NCI-H2171 (cell line): ENCODE measurements at regions not wholly inside any gene's neighbourhood (a gene's known extent, or its start where the extent isn't known, plus 50 kb on each side); places are given as distances from the start of the nearest gene placed in this dataset.

ENCODE experiments used
- DNase-seq: peaks from one replicate; lab custom pipeline; 2025; lab: John Stamatoyannopoulos, UW

DNA sequence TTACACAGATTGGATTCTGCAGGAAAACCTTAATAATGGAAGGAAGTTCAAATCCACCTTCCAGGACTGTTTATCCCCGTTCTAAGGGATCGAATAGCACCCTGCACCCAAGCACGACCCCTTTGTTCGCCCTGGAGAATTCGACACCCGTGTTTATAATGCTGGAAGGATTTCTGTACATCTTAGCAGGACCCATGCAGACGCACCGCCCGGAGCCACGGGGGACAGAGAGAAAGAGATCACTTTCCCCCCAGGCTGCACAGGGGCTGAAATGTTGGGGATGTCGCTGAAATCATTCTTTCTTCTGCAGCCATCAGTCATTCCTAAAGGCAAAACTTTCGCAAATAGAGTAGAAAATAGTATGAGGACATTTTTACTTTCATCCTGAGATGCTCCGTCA lies 238.7 kb upstream of the SALL3 start:
- DNase-seq: no peak

DNA sequence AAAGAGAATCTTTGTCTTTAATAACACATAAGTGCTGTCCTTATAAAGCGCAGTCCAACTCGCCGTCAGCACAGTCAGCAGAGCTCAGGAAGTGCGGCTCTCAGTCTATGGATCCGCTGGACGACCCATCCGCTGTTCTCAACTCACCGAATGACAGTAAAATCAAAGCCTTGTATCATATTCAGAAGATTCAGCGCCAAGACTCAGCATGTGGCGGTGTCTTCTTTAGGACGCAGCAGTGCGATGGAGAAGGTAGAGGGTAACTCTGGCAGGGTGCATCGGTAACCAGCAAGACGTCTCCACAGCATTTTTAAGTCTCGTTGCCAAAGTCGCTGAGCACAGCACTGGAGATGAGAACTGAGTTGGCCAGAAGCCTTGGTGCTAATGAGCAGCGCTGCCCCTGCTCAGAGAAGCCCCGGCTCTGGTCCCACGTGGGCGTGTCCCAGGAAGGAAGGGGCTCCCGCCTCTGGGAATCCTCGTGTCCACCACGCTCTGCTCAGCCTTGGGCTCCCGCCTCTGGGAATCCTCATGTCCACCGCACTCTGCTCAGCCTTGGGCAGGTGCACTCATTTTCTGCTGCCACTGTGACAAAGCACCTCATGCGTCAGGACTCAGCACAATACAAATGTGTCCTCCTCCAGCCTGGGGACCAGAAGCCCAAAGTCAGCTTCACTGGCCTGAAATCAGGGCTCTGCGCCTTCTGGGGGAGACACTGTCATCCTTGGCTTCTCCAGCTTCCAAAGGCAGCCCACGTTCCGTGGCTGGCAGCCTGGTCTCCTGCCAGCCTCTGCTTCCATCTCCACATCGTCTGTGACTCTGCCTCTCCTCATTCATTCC lies 238.0 kb upstream of the SALL3 start:
- no peak for DNase-seq

GRCh38 chr18:78742218-78742745 lies 237.3 kb upstream of the SALL3 start:
- DNase-seq: no peak

- no peak for DNase-seq
Observed at GRCh38 chr18:78743078-78743477, 236.5 kb upstream of the SALL3 start.

DNA sequence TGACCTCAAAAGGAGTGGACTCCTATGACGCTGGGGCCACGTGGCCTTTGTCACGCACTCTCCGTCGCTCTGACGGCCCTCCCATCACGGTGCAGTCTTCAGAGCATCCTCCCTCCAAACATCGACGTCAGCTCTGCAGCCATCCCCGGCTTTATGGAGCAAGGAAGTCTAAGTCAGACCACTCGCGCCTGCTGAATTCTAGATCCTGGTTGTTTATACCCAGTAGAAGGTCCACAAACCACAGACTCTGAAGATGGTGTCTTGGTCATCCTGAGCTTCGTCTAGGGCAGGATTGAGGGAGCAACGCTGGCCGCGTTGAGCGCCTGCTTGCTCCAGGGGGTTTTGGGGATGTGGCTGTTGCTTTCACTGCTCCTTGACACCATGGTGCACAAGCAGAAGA lies 228.0 kb upstream of the SALL3 start:
- DNase-seq: no peak

DNA sequence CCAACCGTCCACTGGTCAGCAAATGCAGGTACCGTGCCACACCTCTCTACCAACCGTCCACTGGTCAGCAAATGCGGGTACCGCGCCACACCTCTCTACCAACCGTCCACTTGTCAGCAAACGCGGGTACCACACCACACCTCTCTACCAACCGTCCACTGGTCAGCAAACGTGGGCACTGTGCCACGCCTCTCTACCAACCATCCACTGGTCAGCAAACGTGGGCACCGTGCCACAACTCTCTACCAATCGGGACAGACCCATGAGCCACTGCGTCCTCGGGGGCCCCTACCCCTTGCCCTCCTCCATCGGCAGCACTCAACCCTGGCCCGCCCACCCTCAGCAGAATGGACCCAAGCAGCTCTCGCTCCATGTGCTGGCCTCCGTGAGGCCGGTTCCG lies 226.4 kb upstream of the SALL3 start:
- DNase-seq: no peak

- DNase-seq: no peak
Observed at GRCh38 chr18:78754311-78755043, 225.1 kb upstream of the SALL3 start.

- no peak for DNase-seq
Observed at GRCh38 chr18:78757014-78757413, 222.6 kb upstream of the SALL3 start.

DNA sequence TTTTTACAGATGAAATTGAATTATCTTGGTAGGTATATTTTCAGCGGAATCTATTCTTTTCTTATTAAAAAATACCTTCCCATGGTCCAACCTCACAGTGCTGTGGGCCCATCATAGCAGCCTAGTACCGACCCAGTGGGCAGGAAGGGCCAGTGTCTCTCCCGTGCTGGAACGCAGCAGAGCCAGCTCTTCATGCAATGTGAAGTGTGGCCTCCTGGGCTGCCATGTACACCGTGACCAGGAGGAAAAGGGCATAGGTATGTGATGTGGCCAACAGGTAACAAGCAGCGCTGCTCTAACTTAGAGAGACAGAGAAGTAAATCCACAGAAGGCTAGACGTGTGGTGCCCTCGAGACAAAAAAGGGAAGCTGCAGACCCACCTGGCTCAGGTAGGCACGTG lies 221.1 kb upstream of the SALL3 start:
- DNase-seq: no peak

- DNase-seq: no peak
Observed at GRCh38 chr18:78762753-78763152, 216.9 kb upstream of the SALL3 start.

GRCh38 chr18:78764544-78764943 lies 215.1 kb upstream of the SALL3 start:
- no peak for DNase-seq

GRCh38 chr18:78765142-78765541 lies 214.5 kb upstream of the SALL3 start:
- no peak for DNase-seq

DNA sequence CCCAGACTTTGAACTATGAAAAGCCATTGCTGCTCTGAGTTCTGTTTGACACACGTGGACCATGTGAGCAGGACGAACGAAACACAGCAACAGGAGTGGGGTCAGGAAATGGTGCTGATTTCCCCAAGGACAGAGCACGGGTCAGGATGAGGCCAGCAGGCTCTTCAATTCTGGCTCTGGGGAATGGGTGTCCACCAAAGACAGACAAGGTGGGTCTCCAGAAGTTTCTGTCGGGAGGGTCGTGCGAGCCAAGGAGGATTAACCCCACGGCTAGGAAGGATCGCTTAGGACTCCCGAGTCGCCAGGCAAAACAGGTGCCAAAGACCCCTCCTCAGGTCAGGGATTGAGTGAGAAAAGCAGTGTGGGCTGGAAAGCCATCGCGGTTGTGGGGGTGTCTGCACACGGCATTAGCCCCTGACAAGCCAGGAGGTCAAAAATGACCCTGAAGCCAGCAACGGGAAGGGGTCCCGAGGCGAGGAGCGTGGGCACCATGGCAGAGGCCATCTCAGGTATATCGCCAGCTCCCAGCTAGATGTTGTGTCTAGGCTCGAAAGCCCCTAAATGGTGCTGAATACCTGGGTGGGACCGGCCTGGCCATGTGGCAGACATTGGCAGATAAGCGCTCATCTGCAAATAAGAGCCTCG lies 213.9 kb upstream of the SALL3 start:
- DNase-seq: no peak

- DNase-seq: no peak
Observed at GRCh38 chr18:78766651-78767533, 212.7 kb upstream of the SALL3 start.

GRCh38 chr18:78767648-78768071 lies 212.0 kb upstream of the SALL3 start:
- no peak for DNase-seq

GRCh38 chr18:78768221-78768620 lies 211.4 kb upstream of the SALL3 start:
- DNase-seq: no peak

DNA sequence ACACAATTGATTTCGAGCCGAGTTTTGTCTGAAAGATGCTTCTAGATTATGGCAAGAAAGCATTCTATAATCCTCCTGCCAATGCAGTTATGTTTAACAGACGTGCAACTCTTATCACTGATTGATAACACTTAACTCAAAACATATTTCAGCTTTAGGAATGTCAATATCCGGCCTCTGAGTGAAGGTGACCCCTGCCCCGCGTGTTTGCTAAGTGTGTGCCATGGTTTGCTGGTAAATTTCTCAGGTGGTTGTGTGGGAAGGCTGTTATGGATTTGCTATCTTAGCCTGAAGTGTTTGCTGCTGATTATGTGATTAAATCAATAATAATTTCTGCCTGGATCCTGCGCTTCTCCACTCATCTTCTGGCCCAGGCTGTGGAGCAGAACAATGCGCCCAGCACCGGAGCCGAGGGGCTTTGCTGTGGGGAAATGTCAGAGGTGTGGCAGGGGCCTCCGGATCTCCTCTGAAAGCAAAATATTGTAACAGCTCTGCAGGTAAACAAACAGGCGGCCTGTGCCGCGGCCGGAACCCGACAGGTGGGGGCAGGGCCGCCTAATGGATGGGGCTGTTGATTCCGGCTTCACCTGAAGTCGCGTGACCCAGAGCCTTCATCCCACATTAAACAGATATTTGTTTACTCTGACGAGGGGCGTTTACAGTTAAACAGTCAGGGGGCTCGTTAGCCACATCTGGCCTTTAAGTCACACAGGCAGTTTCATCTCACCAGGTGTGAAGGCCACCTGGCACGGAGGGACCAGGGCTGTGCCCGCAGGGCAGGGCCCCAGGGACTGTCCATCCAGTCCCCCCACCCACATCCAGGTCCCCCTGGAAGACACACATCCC lies 210.7 kb upstream of the SALL3 start:
- no peak for DNase-seq

GRCh38 chr18:78769502-78770105 lies 210.0 kb upstream of the SALL3 start:
- DNase-seq: no peak

DNA sequence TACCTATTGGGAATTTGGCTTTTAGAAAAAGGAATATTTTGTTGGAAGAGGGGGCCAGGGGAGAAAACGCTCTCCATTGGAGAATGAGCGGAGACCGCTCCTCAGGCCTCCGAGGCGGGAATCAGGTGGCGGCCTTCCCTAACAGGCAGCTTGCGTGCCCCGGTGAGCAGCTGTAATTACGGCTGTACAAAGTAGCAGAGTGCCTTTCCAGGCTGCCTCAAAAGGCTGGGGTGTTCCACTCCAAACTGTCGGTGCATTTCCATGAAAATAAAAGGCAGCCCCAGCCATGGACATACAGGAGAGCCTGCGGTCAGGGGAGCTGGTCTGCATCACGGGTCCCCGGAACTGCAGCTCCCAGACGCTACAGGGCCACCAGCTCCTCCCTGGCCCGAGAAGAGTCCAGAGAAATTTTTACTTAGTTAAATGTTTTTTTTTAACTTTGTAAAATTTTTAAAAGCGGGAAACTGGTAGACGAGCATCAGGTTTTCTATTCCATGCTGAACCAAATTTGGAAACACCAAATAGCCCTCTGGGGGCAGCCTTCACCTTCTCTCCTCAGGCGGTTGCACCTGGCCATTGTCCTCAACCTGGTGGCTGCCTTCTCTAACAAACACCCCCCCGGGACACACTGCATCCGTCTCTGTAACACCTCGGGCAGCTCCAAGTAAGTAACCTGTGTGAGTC lies 209.3 kb upstream of the SALL3 start:
- DNase-seq: no peak

GRCh38 chr18:78770823-78771139 lies 208.8 kb upstream of the SALL3 start:
- no peak for DNase-seq
